ENCODE measurements at regions not wholly inside any gene's neighbourhood (a gene's known extent, or its start where the extent isn't known, plus 50 kb on each side); places are given as distances from the start of the nearest gene placed in this dataset.

DNA sequence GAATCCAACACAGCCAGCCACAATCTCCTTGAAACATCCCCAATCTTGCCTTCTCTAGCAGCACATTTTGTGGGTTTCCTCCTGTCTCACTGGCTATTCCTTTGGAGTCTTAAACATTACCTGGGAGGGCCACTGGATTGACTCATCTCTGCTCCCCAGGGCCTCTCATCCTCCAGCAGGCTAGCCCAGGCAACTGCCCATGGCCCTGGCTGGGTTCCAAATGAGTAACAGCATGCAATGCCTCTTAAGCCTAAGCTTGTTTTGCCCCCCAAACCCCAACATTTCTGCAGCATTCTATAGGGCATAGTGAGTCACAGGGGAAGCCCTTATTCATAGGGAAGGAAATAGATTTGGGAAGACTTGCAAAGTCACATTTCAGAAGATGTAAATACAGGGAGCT lies 204.9 kb downstream of the FOXA2 start:
- TF ChIP-seq, protein P1, sequence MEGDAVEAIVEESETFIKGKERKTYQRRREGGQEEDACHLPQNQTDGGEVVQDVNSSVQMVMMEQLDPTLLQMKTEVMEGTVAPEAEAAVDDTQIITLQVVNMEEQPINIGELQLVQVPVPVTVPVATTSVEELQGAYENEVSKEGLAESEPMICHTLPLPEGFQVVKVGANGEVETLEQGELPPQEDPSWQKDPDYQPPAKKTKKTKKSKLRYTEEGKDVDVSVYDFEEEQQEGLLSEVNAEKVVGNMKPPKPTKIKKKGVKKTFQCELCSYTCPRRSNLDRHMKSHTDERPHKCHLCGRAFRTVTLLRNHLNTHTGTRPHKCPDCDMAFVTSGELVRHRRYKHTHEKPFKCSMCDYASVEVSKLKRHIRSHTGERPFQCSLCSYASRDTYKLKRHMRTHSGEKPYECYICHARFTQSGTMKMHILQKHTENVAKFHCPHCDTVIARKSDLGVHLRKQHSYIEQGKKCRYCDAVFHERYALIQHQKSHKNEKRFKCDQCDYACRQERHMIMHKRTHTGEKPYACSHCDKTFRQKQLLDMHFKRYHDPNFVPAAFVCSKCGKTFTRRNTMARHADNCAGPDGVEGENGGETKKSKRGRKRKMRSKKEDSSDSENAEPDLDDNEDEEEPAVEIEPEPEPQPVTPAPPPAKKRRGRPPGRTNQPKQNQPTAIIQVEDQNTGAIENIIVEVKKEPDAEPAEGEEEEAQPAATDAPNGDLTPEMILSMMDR (IDR thresholded peaks at IDR 0.05) = no peak

DNA sequence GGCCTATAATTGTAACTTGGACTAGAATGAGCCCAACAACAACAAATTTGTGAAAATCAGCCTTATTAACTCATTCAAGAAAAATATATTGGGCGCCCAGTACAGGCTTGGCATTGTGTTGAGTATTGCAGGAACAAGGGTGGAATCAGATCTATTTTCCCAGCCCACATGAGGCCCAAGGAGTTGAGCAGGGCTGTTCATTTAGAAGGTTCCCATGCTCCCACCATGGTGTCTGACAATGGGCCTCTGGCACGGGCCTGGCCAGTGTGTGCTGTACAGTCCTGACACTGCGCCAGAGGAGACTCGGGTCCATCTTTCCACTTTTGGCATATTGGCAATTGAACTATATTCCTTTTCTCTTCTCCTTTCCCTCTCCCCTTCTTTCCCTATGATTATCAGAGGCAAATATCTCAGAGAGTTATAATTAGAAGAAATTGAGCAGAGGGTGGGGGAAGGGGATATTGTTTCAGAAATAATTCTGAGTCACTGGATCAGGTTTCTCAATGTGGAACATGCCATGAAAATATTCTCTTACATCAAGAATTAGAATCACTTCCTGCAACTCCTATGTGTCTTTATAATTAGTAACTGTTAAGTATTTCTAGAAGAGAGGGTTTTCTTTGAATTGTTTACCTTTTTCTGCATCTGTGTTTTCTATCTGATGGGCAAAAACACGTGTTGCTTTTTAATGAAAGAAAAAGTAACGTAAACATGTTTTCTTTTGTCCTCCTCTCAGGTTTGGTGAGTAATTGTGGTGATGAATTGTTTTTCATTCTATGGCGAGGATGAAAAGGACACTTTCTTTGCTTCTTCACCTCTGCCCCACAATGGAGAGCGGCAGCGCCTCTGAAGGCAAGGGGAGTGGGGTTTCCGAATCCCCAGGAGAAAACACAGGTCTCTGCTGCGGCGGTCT lies 209.4 kb downstream of the FOXA2 start:
- TF ChIP-seq, protein P1 (IDR thresholded peaks at IDR 0.05) = no peak

DNA sequence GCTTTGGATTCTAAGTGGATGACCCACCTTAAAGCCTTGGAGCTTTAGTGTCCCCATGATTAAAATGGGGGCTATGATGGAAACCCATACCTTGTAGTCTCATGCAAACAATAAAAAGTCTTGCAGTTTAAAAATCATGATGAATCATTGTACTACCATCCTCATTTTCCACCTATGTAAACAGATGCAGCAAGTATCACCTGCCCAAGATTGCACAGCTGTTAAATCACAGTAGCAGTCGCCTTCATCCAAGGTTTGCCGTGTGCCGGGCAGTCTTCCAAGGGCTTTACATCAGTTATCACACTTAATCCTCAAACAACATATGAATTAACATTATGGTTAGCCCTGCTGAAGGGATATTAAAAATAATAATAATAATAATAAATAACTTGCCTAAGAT lies 210.3 kb downstream of the FOXA2 start:
- TF ChIP-seq, protein P1 (IDR thresholded peaks at IDR 0.05) = no peak

DNA sequence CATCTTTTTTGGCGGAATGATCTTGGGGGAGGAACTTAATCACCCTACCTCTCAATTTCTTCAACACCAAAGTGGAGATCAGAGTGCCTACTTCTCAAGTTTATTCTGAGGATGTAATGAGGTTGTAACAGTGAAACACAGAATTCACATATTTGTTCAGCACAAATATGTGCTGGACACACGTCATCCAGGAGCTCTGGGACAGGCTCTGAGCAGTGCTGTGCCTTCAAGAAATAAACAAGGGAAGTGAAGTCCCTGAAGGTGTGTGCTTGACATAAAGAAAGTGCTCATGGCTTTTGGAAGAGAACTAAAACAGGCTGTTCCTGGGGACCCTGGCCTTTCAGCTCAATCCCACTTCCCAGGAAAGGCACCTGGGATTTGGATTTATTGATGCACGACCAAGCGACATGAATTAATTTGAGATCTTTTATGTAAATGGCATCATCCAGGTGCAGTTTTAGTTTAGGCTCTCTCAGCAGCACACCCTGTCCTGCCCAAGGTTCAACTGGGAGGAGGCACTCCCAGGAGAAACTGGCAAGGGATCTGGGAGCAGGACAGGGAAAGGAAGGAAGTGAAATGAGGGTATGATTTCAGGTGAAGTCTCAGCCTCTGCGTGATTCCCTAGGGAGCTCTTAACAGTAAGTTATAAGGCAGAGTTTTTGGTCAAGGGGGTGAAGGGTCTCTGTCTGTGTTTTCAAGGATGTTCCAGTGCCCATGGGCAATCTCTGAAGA lies 211.0 kb downstream of the FOXA2 start:
- TF ChIP-seq, protein P1 (IDR thresholded peaks at IDR 0.05) = no peak

DNA sequence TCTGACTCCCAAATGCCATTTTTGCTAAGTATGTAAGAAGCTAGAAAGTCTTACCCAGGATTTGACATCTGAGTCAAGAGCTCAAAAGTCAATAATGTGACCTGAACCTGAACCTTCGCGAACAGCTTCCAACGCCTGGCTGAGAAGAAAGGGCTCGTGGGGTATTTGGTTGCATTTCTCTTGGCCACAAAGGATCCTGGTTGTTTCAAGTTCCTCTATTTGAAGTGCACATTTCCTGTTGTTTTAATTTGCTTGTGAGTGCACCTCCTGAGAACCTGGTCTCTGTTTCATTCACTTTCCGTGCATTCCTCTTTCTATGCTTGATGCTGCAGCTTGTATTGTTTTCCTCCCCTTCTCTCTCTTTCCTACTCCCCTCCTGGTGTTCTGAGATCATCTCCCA lies 212.5 kb downstream of the FOXA2 start:
- TF ChIP-seq, protein P1 (IDR thresholded peaks at IDR 0.05) = no peak

DNA sequence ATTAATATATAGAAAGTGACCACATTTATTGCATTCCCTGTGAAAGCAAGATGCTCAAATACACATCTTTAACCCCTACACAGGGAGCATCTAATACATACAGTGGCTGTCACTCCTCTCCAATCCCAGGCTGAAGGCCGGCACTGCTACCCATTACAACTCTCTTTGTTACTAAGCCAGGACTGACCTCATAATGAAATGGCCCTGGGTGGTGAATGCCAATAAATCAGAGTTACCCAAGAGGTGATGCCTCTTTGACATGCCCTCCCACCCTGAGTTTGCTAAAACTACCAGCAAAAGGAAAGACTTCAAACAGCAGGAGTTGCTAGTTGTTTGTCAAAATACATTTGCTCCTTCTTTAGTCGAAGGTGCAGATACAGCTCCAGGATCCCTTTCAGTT lies 214.2 kb downstream of the FOXA2 start:
- TF ChIP-seq, protein P1 (IDR thresholded peaks at IDR 0.05) = no peak

DNA sequence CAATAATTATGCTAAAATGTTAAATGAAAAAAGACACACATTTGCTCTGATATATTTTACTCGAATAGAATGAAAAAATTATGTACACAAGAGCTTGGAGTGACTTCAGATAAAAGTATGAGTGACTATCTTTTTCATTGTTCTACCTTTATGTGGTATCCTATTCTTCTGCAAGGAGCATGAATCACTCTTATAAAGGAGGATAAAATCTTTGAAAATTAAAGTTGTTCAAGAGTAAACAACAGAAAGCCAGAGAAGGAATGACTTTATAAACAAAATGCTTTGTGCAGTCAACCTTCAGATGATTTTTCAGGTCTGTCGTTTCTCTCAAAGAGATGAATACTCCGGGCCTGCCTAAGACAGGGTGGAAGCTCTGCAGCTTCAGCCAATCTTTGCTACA lies 215.3 kb downstream of the FOXA2 start:
- TF ChIP-seq, protein P1 (IDR thresholded peaks at IDR 0.05) = no peak
